GM12872 (cell line): ENCODE measurements at regions not wholly inside any gene's neighbourhood (a gene's known extent, or its start where the extent isn't known, plus 50 kb on each side); places are given as distances from the start of the nearest gene placed in this dataset.

Experiments
- CTCF ChIP-seq: IDR thresholded peaks from 3 replicates; pipeline ENCODE4 v1.5.1; 2011; ENCODE audit warnings: low read depth, mild to moderate bottlenecking, low read length, moderate library complexity; ENCODE audit not compliant: insufficient read depth

GRCh38 chr6:23823421-23823820 lies 302.6 kb upstream of the NRSN1 start:
- TF ChIP-seq CTCF, result no peak

- TF ChIP-seq CTCF, result no peak
These were observed 299.4 kb upstream of the NRSN1 start for GRCh38 chr6:23826572-23826971.

GRCh38 chr6:23828861-23829260 lies 297.2 kb upstream of the NRSN1 start:
- TF ChIP-seq CTCF, result no peak

- TF ChIP-seq CTCF, result no peak
These were observed 284.9 kb upstream of the NRSN1 start for GRCh38 chr6:23841116-23841515.

GRCh38 chr6:23842760-23843159 lies 283.3 kb upstream of the NRSN1 start:
- TF ChIP-seq CTCF, result no peak

- TF ChIP-seq CTCF, result no peak
These were observed 274.5 kb upstream of the NRSN1 start for GRCh38 chr6:23851522-23851921.

GRCh38 chr6:23855497-23856116 lies 270.4 kb upstream of the NRSN1 start:
- no peak for TF ChIP-seq CTCF
